ENCODE measurements at regions not wholly inside any gene's neighbourhood (a gene's known extent, or its start where the extent isn't known, plus 50 kb on each side); places are given as distances from the start of the nearest gene placed in this dataset.

GRCh38 chr3:191696348-191696747 is 235.4 kb downstream of the PYDC2 start:
- TF ChIP-seq CTCF (IDR thresholded peaks at IDR 0.05) = no peak
- no peak for TF ChIP-seq EP300 (IDR thresholded peaks at IDR 0.05)

Data from stomach (tissue), 4 donors.